ENCODE measurements at regions not wholly inside any gene's neighbourhood (a gene's known extent, or its start where the extent isn't known, plus 50 kb on each side); places are given as distances from the start of the nearest gene placed in this dataset.

GRCh38 chr9:13811876-13812275, 502.1 kb downstream of the NFIB start:
- no peak overlapping the region for H3K4me3 ChIP-seq (ENCODE audit: low read length)
- no peaks in the 10 kb centered on the region for H3K9me3 ChIP-seq (ENCODE audit: control insufficient read depth in 2 of 3, low read length in 3 of 3)
- ATAC-seq (no peak), DNase-seq (no peak)
- ChIA-PET POLR2A (no interaction called here), CTCF (no interaction called here)
- Mint-ChIP-seq H3K4me3 (no peak overlapping the region), H3K27ac (no peak overlapping the region), H3K4me1 (no peaks in the 10 kb centered on the region), H3K9me3 (peaks cover 0 to 27% (median 8%) of the 10 kb centered on the region in 11 donors), H3K27me3 (no peaks in the 10 kb centered on the region), H3K36me3 (peaks cover 0 to 3% (median 0%) of the 10 kb centered on the region in 5 donors)
- H3K27me3 ChIP-seq (ENCODE audit: control insufficient read depth in 2 of 2, insufficient read depth in 2 of 2, low read length in 2 of 2): no peaks in the 10 kb centered on the region
- H3K36me3 ChIP-seq (ENCODE audit: control insufficient read depth in 2 of 3, insufficient read depth in 3 of 3, low read length in 3 of 3): no peaks in the 10 kb centered on the region
- intact Hi-C loops (cut with micrococcal nuclease): no loop called here
- H3K27ac ChIP-seq (ENCODE audit: low read depth, low read length): no peak overlapping the region
- H3K4me1 ChIP-seq (ENCODE audit: control insufficient read depth in 2 of 2, insufficient read depth in 2 of 2, low read length in 2 of 2): no peaks in the 10 kb centered on the region

GRCh38 chr9:13810510-13810909, 503.4 kb downstream of the NFIB start:
- H3K36me3 ChIP-seq (ENCODE audit: control insufficient read depth in 2 of 3, insufficient read depth in 3 of 3, low read length in 3 of 3): no peaks in the 10 kb centered on the region
- Mint-ChIP-seq H3K9me3 (peaks cover 0 to 31% (median 7%) of the 10 kb centered on the region in 11 donors), H3K4me3 (no peak overlapping the region), H3K27me3 (no peaks in the 10 kb centered on the region), H3K36me3 (peaks cover 0 to 3% (median 0%) of the 10 kb centered on the region in 5 donors), H3K4me1 (no peaks in the 10 kb centered on the region), H3K27ac (no peak overlapping the region)
- CTCF ChIA-PET: no interaction called here
- DNase-seq (no peak), ATAC-seq (no peak)
- H3K27ac ChIP-seq (ENCODE audit: low read depth, low read length): no peak overlapping the region
- H3K9me3 ChIP-seq (ENCODE audit: control insufficient read depth in 2 of 3, low read length in 3 of 3): no peaks in the 10 kb centered on the region
- H3K4me1 ChIP-seq (ENCODE audit: control insufficient read depth in 2 of 2, insufficient read depth in 2 of 2, low read length in 2 of 2): no peaks in the 10 kb centered on the region
- intact Hi-C loops (cut with micrococcal nuclease): no loop called here
- H3K27me3 ChIP-seq (ENCODE audit: control insufficient read depth in 2 of 2, insufficient read depth in 2 of 2, low read length in 2 of 2): no peaks in the 10 kb centered on the region
- POLR2A ChIA-PET: no interaction called here
- no peak overlapping the region for H3K4me3 ChIP-seq (ENCODE audit: low read length)

- CTCF ChIA-PET: no interaction called here
- Histone ChIP-seq H3K9me3 (ENCODE audit: control insufficient read depth in 2 of 3, low read length in 3 of 3) (no peaks in the 10 kb centered on the region), H3K4me1 (ENCODE audit: control insufficient read depth in 2 of 2, insufficient read depth in 2 of 2, low read length in 2 of 2) (no peaks in the 10 kb centered on the region), H3K36me3 (ENCODE audit: control insufficient read depth in 2 of 3, insufficient read depth in 3 of 3, low read length in 3 of 3) (no peaks in the 10 kb centered on the region), H3K4me3 (ENCODE audit: low read length) (no peak overlapping the region), H3K27ac (ENCODE audit: low read depth, low read length) (no peak overlapping the region), H3K27me3 (ENCODE audit: control insufficient read depth in 2 of 2, insufficient read depth in 2 of 2, low read length in 2 of 2) (no peaks in the 10 kb centered on the region)
- Mint-ChIP-seq H3K27me3 (no peaks in the 10 kb centered on the region), H3K27ac (no peak overlapping the region), H3K36me3 (peaks cover 0 to 3% (median 0%) of the 10 kb centered on the region in 5 donors), H3K4me1 (no peaks in the 10 kb centered on the region), H3K9me3 (peaks cover 0 to 26% (median 7%) of the 10 kb centered on the region in 11 donors), H3K4me3 (no peak overlapping the region)
- intact Hi-C loops (cut with micrococcal nuclease): no loop called here
- DNase-seq (no peak), ATAC-seq (no peak)
- POLR2A ChIA-PET: no interaction called here
Observed at GRCh38 chr9:13809401-13809800, 504.5 kb downstream of the NFIB start.

DNA sequence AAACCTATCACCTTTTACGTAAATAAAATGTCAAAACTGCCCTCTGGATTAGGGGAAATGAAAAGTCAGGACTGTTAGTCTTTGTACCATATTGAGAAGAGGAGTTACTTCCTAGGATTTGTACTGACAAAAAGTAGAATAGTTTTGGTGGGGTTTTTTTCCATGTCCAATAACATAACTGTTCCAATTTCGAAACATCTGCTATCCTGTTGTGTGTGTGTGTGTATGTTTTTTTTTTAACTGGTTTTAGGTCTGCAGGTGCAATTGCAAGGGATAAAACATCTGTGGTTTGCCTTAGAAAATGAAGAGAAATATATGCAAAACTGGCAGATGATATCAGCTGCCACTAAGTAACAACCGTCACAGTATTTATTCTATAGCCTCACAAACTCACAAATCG, 506.8 kb downstream of the NFIB start:
- Mint-ChIP-seq H3K9me3 (peaks cover 0 to 18% (median 5%) of the 10 kb centered on the region in 11 donors), H3K36me3 (peaks cover 0 to 3% (median 0%) of the 10 kb centered on the region in 5 donors), H3K4me1 (no peaks in the 10 kb centered on the region), H3K27me3 (no peaks in the 10 kb centered on the region), H3K27ac (no peak overlapping the region), H3K4me3 (no peak overlapping the region)
- no peaks in the 10 kb centered on the region for H3K36me3 ChIP-seq (ENCODE audit: control insufficient read depth in 2 of 3, insufficient read depth in 3 of 3, low read length in 3 of 3)
- ATAC-seq: no peak
- no peaks in the 10 kb centered on the region for H3K9me3 ChIP-seq (ENCODE audit: control insufficient read depth in 2 of 3, low read length in 3 of 3)
- H3K27ac ChIP-seq (ENCODE audit: low read depth, low read length): no peak overlapping the region
- POLR2A ChIA-PET: no interaction called here
- H3K27me3 ChIP-seq (ENCODE audit: control insufficient read depth in 2 of 2, insufficient read depth in 2 of 2, low read length in 2 of 2): no peaks in the 10 kb centered on the region
- intact Hi-C loops (cut with micrococcal nuclease): no loop called here
- H3K4me3 ChIP-seq (ENCODE audit: low read length): no peak overlapping the region
- CTCF ChIA-PET: no interaction called here
- no peak for DNase-seq
- no peaks in the 10 kb centered on the region for H3K4me1 ChIP-seq (ENCODE audit: control insufficient read depth in 2 of 2, insufficient read depth in 2 of 2, low read length in 2 of 2)

DNA sequence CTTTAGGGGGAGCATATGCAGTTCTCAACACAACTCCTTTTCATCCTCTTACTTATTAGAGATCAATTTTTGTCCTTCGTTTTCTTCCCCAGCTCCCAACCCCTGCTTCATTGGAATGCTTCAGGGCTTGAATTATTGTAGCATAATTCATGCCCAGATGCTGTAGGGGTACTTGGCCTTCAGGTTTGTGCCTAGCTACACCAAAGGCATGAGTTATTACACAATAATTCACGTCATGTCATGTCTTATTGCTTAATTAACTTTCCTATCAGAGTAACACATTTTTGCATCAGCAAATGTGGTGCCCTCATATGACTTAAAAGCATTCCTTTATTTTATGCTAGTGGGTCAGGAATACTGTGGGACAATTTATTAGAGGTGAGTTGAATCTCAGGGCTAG, 507.2 kb downstream of the NFIB start:
- Histone ChIP-seq H3K27ac (ENCODE audit: low read depth, low read length) (no peak overlapping the region), H3K27me3 (ENCODE audit: control insufficient read depth in 2 of 2, insufficient read depth in 2 of 2, low read length in 2 of 2) (no peaks in the 10 kb centered on the region), H3K4me1 (ENCODE audit: control insufficient read depth in 2 of 2, insufficient read depth in 2 of 2, low read length in 2 of 2) (no peaks in the 10 kb centered on the region), H3K4me3 (ENCODE audit: low read length) (no peak overlapping the region), H3K36me3 (ENCODE audit: control insufficient read depth in 2 of 3, insufficient read depth in 3 of 3, low read length in 3 of 3) (no peaks in the 10 kb centered on the region), H3K9me3 (ENCODE audit: control insufficient read depth in 2 of 3, low read length in 3 of 3) (no peaks in the 10 kb centered on the region)
- ATAC-seq (no peak), DNase-seq (no peak)
- Mint-ChIP-seq H3K9me3 (peaks cover 0 to 14% (median 5%) of the 10 kb centered on the region in 11 donors), H3K4me1 (no peaks in the 10 kb centered on the region), H3K4me3 (no peak overlapping the region), H3K27me3 (no peaks in the 10 kb centered on the region), H3K27ac (no peak overlapping the region), H3K36me3 (no peaks in the 10 kb centered on the region)
- intact Hi-C loops (cut with micrococcal nuclease): no loop called here
- CTCF ChIA-PET: no interaction called here
- POLR2A ChIA-PET: no interaction called here

- DNase-seq (no peak), ATAC-seq (no peak)
- Histone ChIP-seq H3K27me3 (ENCODE audit: control insufficient read depth in 2 of 2, insufficient read depth in 2 of 2, low read length in 2 of 2) (no peaks in the 10 kb centered on the region), H3K4me1 (ENCODE audit: control insufficient read depth in 2 of 2, insufficient read depth in 2 of 2, low read length in 2 of 2) (no peaks in the 10 kb centered on the region), H3K36me3 (ENCODE audit: control insufficient read depth in 2 of 3, insufficient read depth in 3 of 3, low read length in 3 of 3) (no peaks in the 10 kb centered on the region), H3K27ac (ENCODE audit: low read depth, low read length) (no peak overlapping the region), H3K4me3 (ENCODE audit: low read length) (no peak overlapping the region), H3K9me3 (ENCODE audit: control insufficient read depth in 2 of 3, low read length in 3 of 3) (no peaks in the 10 kb centered on the region)
- Mint-ChIP-seq H3K27ac (no peak overlapping the region), H3K36me3 (no peaks in the 10 kb centered on the region), H3K4me1 (no peaks in the 10 kb centered on the region), H3K4me3 (no peak overlapping the region), H3K9me3 (peaks cover 0 to 14% (median 3%) of the 10 kb centered on the region in 11 donors), H3K27me3 (no peaks in the 10 kb centered on the region)
- intact Hi-C loops (cut with micrococcal nuclease): no loop called here
- ChIA-PET POLR2A (no interaction called here), CTCF (no interaction called here)
Observed at GRCh38 chr9:13805546-13805945, 508.4 kb downstream of the NFIB start.

DNA sequence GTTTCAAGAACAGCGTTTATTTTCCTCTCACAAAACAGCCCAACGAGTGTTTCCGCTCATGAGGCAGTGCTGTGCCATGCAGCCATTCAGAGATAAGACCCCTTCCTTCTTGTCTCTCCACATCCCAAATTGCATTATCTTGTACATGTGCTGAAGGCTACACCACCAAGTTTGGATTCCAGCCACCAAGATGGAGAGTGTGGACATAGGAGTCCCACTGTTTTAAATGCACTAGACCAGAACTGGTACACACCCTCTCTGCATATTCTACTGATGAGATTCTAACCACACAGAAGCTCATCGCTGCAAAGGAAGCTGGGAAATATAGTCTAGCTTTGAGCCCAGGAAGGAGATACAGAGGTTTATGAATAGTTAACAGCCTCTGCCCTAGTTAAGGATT, 509.4 kb downstream of the NFIB start:
- H3K27me3 ChIP-seq (ENCODE audit: control insufficient read depth in 2 of 2, insufficient read depth in 2 of 2, low read length in 2 of 2): no peaks in the 10 kb centered on the region
- ChIA-PET CTCF (no interaction called here), POLR2A (no interaction called here)
- H3K9me3 ChIP-seq (ENCODE audit: control insufficient read depth in 2 of 3, low read length in 3 of 3): no peaks in the 10 kb centered on the region
- peaks cover 0 to 14% (median 3%) of the 10 kb centered on the region in 11 donors for H3K9me3 Mint-ChIP-seq
- ATAC-seq (no peak), DNase-seq (no peak)
- no peak overlapping the region for H3K4me3 Mint-ChIP-seq
- no peak overlapping the region for H3K27ac ChIP-seq (ENCODE audit: low read depth, low read length)
- H3K4me1 Mint-ChIP-seq: no peaks in the 10 kb centered on the region
- no peak overlapping the region for H3K27ac Mint-ChIP-seq
- intact Hi-C loops (cut with micrococcal nuclease): no loop called here
- no peak overlapping the region for H3K4me3 ChIP-seq (ENCODE audit: low read length)
- no peaks in the 10 kb centered on the region for H3K36me3 ChIP-seq (ENCODE audit: control insufficient read depth in 2 of 3, insufficient read depth in 3 of 3, low read length in 3 of 3)
- no peaks in the 10 kb centered on the region for H3K36me3 Mint-ChIP-seq
- no peaks in the 10 kb centered on the region for H3K27me3 Mint-ChIP-seq
- H3K4me1 ChIP-seq (ENCODE audit: control insufficient read depth in 2 of 2, insufficient read depth in 2 of 2, low read length in 2 of 2): no peaks in the 10 kb centered on the region
